WTC11 (cell line): ENCODE measurements at regions not wholly inside any gene's neighbourhood (a gene's known extent, or its start where the extent isn't known, plus 50 kb on each side); places are given as distances from the start of the nearest gene placed in this dataset.

ENCODE experiments used
- ATAC-seq: fragments of 200-7000 bp; cut with Tn5 transposase; 2 replicates; pipeline ENCODE4 v1.10.0; 2021; ENCODE audit warnings: mild to moderate bottlenecking, moderate library complexity
- CTCF ChIA-PET: fragments of 300-600 bp; sonication (Branson Sonifier 250); formaldehyde crosslinking; loops from one replicate; lab custom pipeline; 2021; ENCODE audit warnings: antibody characterized with exemption; lab: Charles Lee
- POLR2A ChIA-PET: fragments of 350-600 bp; sonication (Branson Sonifier 250); formaldehyde crosslinking; loops from one replicate; lab custom pipeline; 2021; ENCODE audit warnings: antibody characterized with exemption; lab: Charles Lee
- DNase-seq: peaks from one replicate; pipeline ENCODE4 v3.0.0; 2021; ENCODE audit warnings: low spot score
- H3K27ac Mint-ChIP-seq: 2 replicates; pipeline ENCODE4 v1.8.0; 2021; ENCODE audit warnings: mixed read lengths
- H3K27me3 Mint-ChIP-seq: 2 replicates; pipeline ENCODE4 v1.8.0; 2021; ENCODE audit warnings: low read depth, mild to moderate bottlenecking, moderate library complexity, mixed read lengths
- H3K36me3 Mint-ChIP-seq: 2 replicates; pipeline ENCODE4 v1.8.0; 2021; ENCODE audit warnings: mixed read lengths
- H3K4me1 Mint-ChIP-seq: 2 replicates; pipeline ENCODE4 v1.8.0; 2022; ENCODE audit warnings: mixed read lengths
- H3K4me3 Mint-ChIP-seq: 2 replicates; pipeline ENCODE4 v1.8.0; 2021; ENCODE audit warnings: mild to moderate bottlenecking, moderate library complexity, mixed read lengths
- H3K9me3 Mint-ChIP-seq: 2 replicates; pipeline ENCODE4 v1.8.0; 2021; ENCODE audit warnings: mixed read lengths
- CDX4 ChIP-seq: fragments of 250-450 bp; sonication (Bioruptor Pico); IDR thresholded peaks from 2 replicates; pipeline ENCODE4 v1.9.0; 2021; ENCODE audit warnings: moderate library complexity, mild to moderate bottlenecking, inconsistent platforms, borderline replicate concordance
- E2F4 ChIP-seq: sonication (generic); formaldehyde crosslinking; IDR thresholded peaks from 2 replicates; pipeline ENCODE4 v1.8.1; 2022; ENCODE audit warnings: low read depth, mild to moderate bottlenecking, moderate library complexity, missing genetic modification reagents, borderline replicate concordance
- ESRRA ChIP-seq: sonication (generic); formaldehyde crosslinking; IDR thresholded peaks from 2 replicates; pipeline ENCODE4 v1.8.1; 2022; ENCODE audit warnings: mild to moderate bottlenecking, missing genetic modification reagents, borderline replicate concordance
- FOXJ3 ChIP-seq: sonication (generic); formaldehyde crosslinking; IDR thresholded peaks from 2 replicates; pipeline ENCODE4 v1.9.0; 2021; ENCODE audit warnings: missing genetic modification reagents, mild to moderate bottlenecking, borderline replicate concordance
- FOXP1 ChIP-seq: sonication (generic); formaldehyde crosslinking; IDR thresholded peaks from 2 replicates; pipeline ENCODE4 v1.8.0; 2022; ENCODE audit warnings: missing genetic modification reagents, mild to moderate bottlenecking, moderate library complexity, borderline replicate concordance
- FOXP4 ChIP-seq: sonication (generic); formaldehyde crosslinking; IDR thresholded peaks from 2 replicates; pipeline ENCODE4 v1.8.0; 2022; ENCODE audit warnings: mild to moderate bottlenecking, missing genetic modification reagents
- GRHL2 ChIP-seq: fragments of 250-450 bp; sonication (Bioruptor Pico); IDR thresholded peaks from 2 replicates; pipeline ENCODE4 v1.8.0; 2022; ENCODE audit warnings: mild to moderate bottlenecking, moderate library complexity; ENCODE audit not compliant: insufficient replicate concordance, severe bottlenecking
- TCF7 ChIP-seq: sonication (generic); formaldehyde crosslinking; IDR thresholded peaks from 2 replicates; pipeline ENCODE4 v1.8.0; 2022; ENCODE audit warnings: mild to moderate bottlenecking, low read depth, missing genetic modification reagents, moderate library complexity
- USF2 ChIP-seq: sonication (generic); formaldehyde crosslinking; IDR thresholded peaks from 2 replicates; pipeline ENCODE4 v1.8.1; 2023; ENCODE audit warnings: mild to moderate bottlenecking, missing genetic modification reagents, moderate library complexity
- ZBTB43 ChIP-seq: sonication (generic); formaldehyde crosslinking; IDR thresholded peaks from 2 replicates; pipeline ENCODE4 v1.8.1; 2023; ENCODE audit warnings: mild to moderate bottlenecking, missing genetic modification reagents
- ZNF219 ChIP-seq: sonication (generic); formaldehyde crosslinking; IDR thresholded peaks from 2 replicates; pipeline ENCODE4 v1.8.0; 2023; ENCODE audit warnings: missing genetic modification reagents, mild to moderate bottlenecking, borderline replicate concordance
- ZNF416 ChIP-seq: fragments of 250-450 bp; sonication (Bioruptor Pico); IDR thresholded peaks from 2 replicates; pipeline ENCODE4 v1.9.0; 2021; ENCODE audit warnings: mild to moderate bottlenecking, inconsistent platforms
- ZNF425 ChIP-seq: fragments of 250-450 bp; sonication (Bioruptor Pico); conservative IDR thresholded peaks from 2 replicates; pipeline ENCODE4 v1.9.0; 2021; ENCODE audit warnings: mild to moderate bottlenecking
- ZNF512 ChIP-seq: sonication (generic); formaldehyde crosslinking; IDR thresholded peaks from 2 replicates; pipeline ENCODE4 v1.8.1; 2022; ENCODE audit warnings: missing genetic modification reagents, borderline replicate concordance
- ZSCAN18 ChIP-seq: fragments of 250-450 bp; sonication (Bioruptor Pico); IDR thresholded peaks from 2 replicates; pipeline ENCODE4 v2.1.2; 2022; ENCODE audit warnings: mild to moderate bottlenecking, moderate library complexity

- TF ChIP-seq ZNF512 (CRISPR knock-in tag) (no peak), ZBTB43 (CRISPR knock-in tag) (no peak), FOXP4 (no peak), FOXJ3 (CRISPR knock-in tag) (no peak)
These were observed 109.9 kb upstream of the ST8SIA2 start (continued) for GRCh38 chr15:92283813-92284212.

GRCh38 chr15:92288755-92289154 is 104.9 kb upstream of the ST8SIA2 start:
- POLR2A ChIA-PET = no interaction called here
- no peak overlapping the region for H3K4me3 Mint-ChIP-seq
- H3K27ac Mint-ChIP-seq = no peak overlapping the region
- peaks cover 11% of the 10 kb centered on the region for H3K4me1 Mint-ChIP-seq
- no peaks in the 10 kb centered on the region for H3K36me3 Mint-ChIP-seq
- no peaks in the 10 kb centered on the region for H3K27me3 Mint-ChIP-seq
- CTCF ChIA-PET = no interaction called here
- ATAC-seq (no peak), DNase-seq (no peak)
- no peaks in the 10 kb centered on the region for H3K9me3 Mint-ChIP-seq
- TF ChIP-seq ZNF219 (no peak), CDX4 (no peak), FOXP1 (CRISPR knock-in tag) (no peak)

GRCh38 chr15:92289733-92290132 is 103.9 kb upstream of the ST8SIA2 start:
- no peak overlapping the region for H3K4me3 Mint-ChIP-seq
- no peak for DNase-seq
- H3K9me3 Mint-ChIP-seq = no peaks in the 10 kb centered on the region
- no peak overlapping the region for H3K27ac Mint-ChIP-seq
- ChIA-PET POLR2A (no interaction called here), CTCF (no interaction called here)
- ATAC-seq = no peak
- H3K27me3 Mint-ChIP-seq = no peaks in the 10 kb centered on the region
- H3K36me3 Mint-ChIP-seq = no peaks in the 10 kb centered on the region
- peaks cover 13% of the 10 kb centered on the region for H3K4me1 Mint-ChIP-seq
- TF ChIP-seq TCF7 (CRISPR knock-in tag) = no peak
- TF ChIP-seq CDX4 = no peak
- TF ChIP-seq ZNF416 (CRISPR knock-in tag) = no peak
- TF ChIP-seq GRHL2 (CRISPR knock-in tag) = no peak
- no peak for TF ChIP-seq ZNF425
- TF ChIP-seq ESRRA (CRISPR knock-in tag) = no peak
- no peak for TF ChIP-seq USF2 (CRISPR knock-in tag)
- no peak for TF ChIP-seq ZSCAN18 (CRISPR knock-in tag)
- TF ChIP-seq E2F4 (CRISPR knock-in tag) = no peak
